Activated CD8-positive, alpha-beta T cell treated with anti-CD3 and anti-CD28 coated beads, Interleukin-2, amount 10 ng/mL, durations not matched to agents 7 days and 5 days (primary cell): ENCODE measurements at regions not wholly inside any gene's neighbourhood (a gene's known extent, or its start where the extent isn't known, plus 50 kb on each side); places are given as distances from the start of the nearest gene placed in this dataset.
"Not testable (repeated sequence)": the region's sequence is repeated elsewhere in the genome, so short reads cannot be mapped to it uniquely, and the experiment has no call there.

ENCODE experiments used
- ATAC-seq: fragments of 150-1000 bp; cut with Tn5 transposase; one replicate; pipeline ENCODE4 v1.10.0; 2021; ENCODE audit warnings: moderate library complexity
- CTCF ChIA-PET: fragments of 350-600 bp; sonication (Branson Sonifier 250); formaldehyde crosslinking; loops from one replicate; lab custom pipeline; 2021; ENCODE audit warnings: antibody characterized with exemption; lab: Charles Lee
- POLR2A ChIA-PET: fragments of 350-600 bp; sonication (Branson Sonifier 250); formaldehyde crosslinking; loops from one replicate; lab custom pipeline; 2021; ENCODE audit warnings: antibody characterized with exemption; lab: Charles Lee
- DNase-seq: peaks from one replicate; pipeline ENCODE4 v3.0.0-alpha.2; 2020
- H3K27ac Mint-ChIP-seq: one replicate; pipeline ENCODE4 v1.8.0; 2021; ENCODE audit warnings: mild to moderate bottlenecking, mixed read lengths
- H3K27me3 Mint-ChIP-seq: one replicate; pipeline ENCODE4 v1.8.0; 2021; ENCODE audit warnings: low read depth, mixed read lengths
- H3K36me3 Mint-ChIP-seq: one replicate; pipeline ENCODE4 v1.8.0; 2021; ENCODE audit warnings: low read depth, mixed read lengths
- H3K4me1 Mint-ChIP-seq: one replicate; pipeline ENCODE4 v1.8.0; 2021; ENCODE audit warnings: low read depth, mixed read lengths
- H3K4me3 Mint-ChIP-seq: one replicate; pipeline ENCODE4 v1.8.0; 2021; ENCODE audit warnings: mild to moderate bottlenecking, mixed read lengths
- H3K9me3 Mint-ChIP-seq: one replicate; pipeline ENCODE4 v1.8.0; 2022; ENCODE audit warnings: mixed read lengths; ENCODE audit not compliant: insufficient read depth

- H3K9me3 Mint-ChIP-seq, CTCF ChIA-PET, H3K36me3 Mint-ChIP-seq, DNase-seq, H3K27ac Mint-ChIP-seq, H3K27me3 Mint-ChIP-seq, H3K4me3 Mint-ChIP-seq, ATAC-seq, H3K4me1 Mint-ChIP-seq, POLR2A ChIA-PET: not testable (repeated sequence)
Observed at GRCh38 chr15:20785151-20785936, 80.8 kb downstream of the POTEB2 start.

DNA sequence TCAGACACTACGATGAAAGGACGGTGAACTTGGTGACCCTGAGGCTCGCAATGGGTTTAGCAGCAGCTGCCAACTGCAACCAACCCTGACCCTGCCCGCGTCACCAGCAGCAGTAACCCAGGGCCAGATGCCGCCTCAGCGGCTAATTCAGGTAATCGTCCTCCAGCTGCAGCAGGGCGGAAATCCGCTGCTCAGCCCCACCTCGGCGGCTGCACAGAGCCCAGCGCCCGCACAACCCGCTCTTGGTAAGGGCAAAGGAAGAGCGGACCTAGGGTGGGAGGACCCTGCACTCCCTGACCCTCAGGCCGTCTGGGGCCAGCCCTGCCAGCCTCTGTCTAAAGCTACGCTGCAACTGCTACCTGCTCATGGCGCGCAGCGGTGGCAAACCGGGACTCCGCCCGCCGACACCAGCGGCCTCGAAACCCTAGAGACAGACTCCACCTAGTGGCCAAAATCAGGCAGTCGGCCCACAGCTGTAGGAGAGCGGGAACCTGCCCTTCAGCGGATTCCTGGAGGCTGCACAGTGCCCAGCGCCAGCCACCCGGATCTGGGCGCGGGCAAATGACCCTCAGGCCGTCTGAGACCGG is 82.4 kb downstream of the POTEB2 start:
- H3K36me3 Mint-ChIP-seq, H3K27me3 Mint-ChIP-seq, H3K9me3 Mint-ChIP-seq, ATAC-seq, POLR2A ChIA-PET, DNase-seq, H3K27ac Mint-ChIP-seq, CTCF ChIA-PET, H3K4me1 Mint-ChIP-seq, H3K4me3 Mint-ChIP-seq: not testable (repeated sequence)

DNA sequence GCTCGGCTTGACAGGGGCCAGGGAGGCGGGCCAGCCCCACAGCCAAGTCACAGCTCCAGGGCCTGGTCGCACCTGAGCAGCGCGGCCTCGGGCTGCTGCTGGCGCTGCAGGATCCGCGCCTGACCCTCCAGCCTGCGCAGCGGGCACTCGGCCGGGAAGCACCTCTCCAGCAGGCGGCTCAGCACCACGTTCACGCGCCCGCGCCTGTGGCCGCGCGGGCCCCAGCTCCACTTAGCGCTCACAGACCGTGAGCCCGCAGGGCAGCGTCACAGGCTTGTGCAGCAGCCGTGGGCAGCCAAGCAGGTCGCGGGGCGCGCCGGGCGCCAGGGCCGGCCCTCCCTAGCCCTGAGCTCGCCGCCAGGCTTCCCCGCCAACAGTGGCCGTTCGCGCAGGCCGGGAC is 90.7 kb downstream of the POTEB2 start:
- ATAC-seq, POLR2A ChIA-PET, H3K9me3 Mint-ChIP-seq: not testable (repeated sequence)

DNA sequence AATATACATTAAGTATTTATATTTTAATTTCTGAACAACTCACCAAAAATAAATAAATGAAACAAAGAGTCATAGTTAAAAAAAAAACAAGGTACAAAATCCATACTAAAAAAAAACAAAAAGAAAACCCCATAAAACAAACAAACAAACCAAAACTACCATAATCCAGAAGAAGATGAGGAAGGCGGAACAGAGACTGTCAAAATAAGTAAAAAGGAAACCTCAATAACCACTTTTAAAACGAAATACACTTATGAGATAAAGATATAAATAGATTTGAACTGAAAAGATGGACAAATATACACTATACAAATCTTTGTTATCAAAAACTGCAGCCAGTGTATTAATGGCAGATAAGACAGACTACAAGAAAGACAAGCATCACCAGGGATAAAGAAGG is 98.2 kb downstream of the POTEB2 start:
- H3K9me3 Mint-ChIP-seq, H3K4me3 Mint-ChIP-seq, H3K27me3 Mint-ChIP-seq, ATAC-seq, POLR2A ChIA-PET, H3K4me1 Mint-ChIP-seq, H3K36me3 Mint-ChIP-seq, DNase-seq, CTCF ChIA-PET, H3K27ac Mint-ChIP-seq: not testable (repeated sequence)

More for the DNA sequence above, 90.7 kb downstream of the POTEB2 start:
- DNase-seq, H3K4me1 Mint-ChIP-seq, H3K36me3 Mint-ChIP-seq, H3K27ac Mint-ChIP-seq, H3K27me3 Mint-ChIP-seq, CTCF ChIA-PET, H3K4me3 Mint-ChIP-seq: not testable (repeated sequence)

DNA sequence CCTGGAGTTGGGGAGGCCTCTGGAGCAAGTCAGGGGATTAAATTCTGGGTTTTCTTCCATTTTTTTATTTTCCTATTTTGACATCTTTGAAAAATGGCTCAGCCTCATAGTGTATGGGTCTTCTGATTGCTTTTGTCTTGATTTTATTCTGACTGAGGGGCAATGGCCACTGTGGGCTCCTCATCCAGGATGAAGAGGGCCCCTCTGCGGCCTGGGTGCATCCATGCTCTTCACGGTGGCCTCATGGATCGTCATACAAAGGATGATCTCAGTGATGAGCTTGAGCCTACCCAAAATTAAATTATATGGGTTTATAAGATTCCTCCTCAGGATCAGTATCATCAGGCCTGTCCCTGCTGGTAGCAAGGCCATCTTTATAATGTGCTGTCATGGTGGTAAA is 103.7 kb downstream of the POTEB2 start:
- H3K4me1 Mint-ChIP-seq, H3K36me3 Mint-ChIP-seq, H3K27me3 Mint-ChIP-seq, CTCF ChIA-PET, H3K9me3 Mint-ChIP-seq, H3K27ac Mint-ChIP-seq, DNase-seq, ATAC-seq, H3K4me3 Mint-ChIP-seq, POLR2A ChIA-PET: not testable (repeated sequence)

DNA sequence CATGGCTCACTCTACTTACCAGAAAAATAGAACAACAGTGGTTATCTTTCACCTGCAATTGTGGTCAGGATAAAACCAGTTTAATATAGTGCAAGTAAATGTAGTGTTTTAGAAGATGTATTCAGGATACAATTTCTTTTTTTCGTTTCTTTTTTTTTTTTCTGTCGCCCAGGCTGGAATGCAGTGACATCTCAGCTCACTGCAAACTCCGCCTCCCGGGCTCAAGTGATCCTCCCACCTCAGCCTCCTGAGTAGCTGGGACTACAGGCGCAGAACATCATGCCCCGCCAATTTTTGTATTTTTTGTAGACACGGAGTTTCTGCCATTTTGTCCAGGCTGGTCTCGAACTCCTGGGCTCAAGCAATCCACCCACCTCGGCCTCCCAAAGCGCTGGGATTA is 109.7 kb downstream of the POTEB2 start:
- H3K9me3 Mint-ChIP-seq, CTCF ChIA-PET, DNase-seq, H3K27ac Mint-ChIP-seq, H3K4me1 Mint-ChIP-seq, ATAC-seq, POLR2A ChIA-PET, H3K27me3 Mint-ChIP-seq, H3K36me3 Mint-ChIP-seq, H3K4me3 Mint-ChIP-seq: not testable (repeated sequence)

DNA sequence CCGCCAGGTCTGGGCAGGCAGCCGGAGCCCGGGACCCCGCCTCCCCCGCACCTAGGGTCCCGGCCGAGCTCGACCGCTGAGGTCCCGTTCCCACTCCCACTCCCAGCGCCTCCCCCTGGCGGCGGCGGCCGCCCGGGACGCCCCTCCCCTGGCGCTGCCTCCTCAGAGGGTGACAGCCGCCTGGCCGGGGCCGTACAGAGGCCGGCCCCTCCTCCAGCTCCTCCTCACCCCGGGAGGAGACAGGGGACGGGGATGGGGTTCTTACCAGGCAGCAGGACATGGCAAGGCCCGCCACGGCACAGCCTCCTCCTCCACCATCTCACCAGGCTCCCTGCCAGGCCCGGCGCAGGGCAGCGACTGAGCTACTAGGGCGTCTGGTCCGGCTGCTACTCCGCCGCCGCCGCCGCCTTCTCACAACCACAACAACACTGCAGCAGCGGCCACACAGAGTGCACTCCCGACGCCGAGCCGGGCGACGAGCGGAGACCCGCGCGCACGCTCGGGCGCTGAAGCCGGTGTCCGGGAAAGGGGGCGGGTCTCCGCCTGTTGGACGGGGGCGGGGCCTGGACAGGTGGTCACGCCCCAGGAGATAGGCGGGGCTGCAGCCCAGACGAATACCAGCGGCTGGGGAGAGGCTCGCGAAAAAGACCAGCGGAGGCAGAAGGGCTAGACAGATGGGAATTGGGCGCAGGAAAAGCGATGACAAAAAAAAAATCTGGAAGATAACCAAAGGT is 110.3 kb downstream of the POTEB2 start:
- DNase-seq, result peak; percentile 25

GRCh38 chr15:20733493-20733892 is 132.6 kb downstream of the POTEB2 start:
- ATAC-seq, CTCF ChIA-PET, H3K9me3 Mint-ChIP-seq, H3K27ac Mint-ChIP-seq, H3K4me3 Mint-ChIP-seq, H3K36me3 Mint-ChIP-seq, DNase-seq, H3K27me3 Mint-ChIP-seq, POLR2A ChIA-PET, H3K4me1 Mint-ChIP-seq: not testable (repeated sequence)

More for the DNA sequence above, 110.3 kb downstream of the POTEB2 start:
- H3K4me3 Mint-ChIP-seq, POLR2A ChIA-PET, H3K27me3 Mint-ChIP-seq, H3K9me3 Mint-ChIP-seq, H3K27ac Mint-ChIP-seq, H3K36me3 Mint-ChIP-seq, H3K4me1 Mint-ChIP-seq, CTCF ChIA-PET, ATAC-seq: not testable (repeated sequence)
